ENCODE measurements at regions not wholly inside any gene's neighbourhood (a gene's known extent, or its start where the extent isn't known, plus 50 kb on each side); places are given as distances from the start of the nearest gene placed in this dataset.

- TF ChIP-seq CTCF (IDR thresholded peaks at IDR 0.05; ENCODE audit: low read depth, low read length, poor library complexity, severe bottlenecking) (no peak), EZH2phosphoT487 (IDR thresholded peaks at IDR 0.05; ENCODE audit: borderline replicate concordance, low read length) (no peak)
Observed at GRCh38 chr4:124804584-124804983, 92.1 kb upstream of the ANKRD50 start.

Data from DOHH2 (cell line).